Prostate gland (tissue), 2 donors: ENCODE measurements at regions not wholly inside any gene's neighbourhood (a gene's known extent, or its start where the extent isn't known, plus 50 kb on each side); places are given as distances from the start of the nearest gene placed in this dataset.
"Not testable (repeated sequence)": the region's sequence is repeated elsewhere in the genome, so short reads cannot be mapped to it uniquely, and the experiment has no call there.

ENCODE experiments used
- DNase-seq: peaks from one replicate; pipeline ENCODE4 v3.0.0-alpha.2; 2019; ENCODE audit warnings: low spot score
- H3K27ac ChIP-seq, 2 donors: fragments of 200-600 bp; sonication (generic); 2 replicates each; pipeline ENCODE4 v1.5.1; 2017 to 2019
- H3K27me3 ChIP-seq: fragments of 200-600 bp; sonication (generic); replicated peaks from 2 replicates; pipeline ENCODE4 v1.5.1; 2019; ENCODE audit not compliant: insufficient read depth
- H3K36me3 ChIP-seq, 2 donors: fragments of 200-600 bp; sonication (generic); 1 replicate in 1 of 2; 2 replicates in 1 of 2; pipeline versions ENCODE4 v1.5.1 to v1.8.1; 2017 to 2019
- H3K4me1 ChIP-seq: fragments of 200-600 bp; sonication (generic); replicated peaks from 2 replicates; pipeline ENCODE4 v1.5.1; 2019
- H3K4me3 ChIP-seq, 2 donors: fragments of 200-600 bp; sonication (generic); 2 replicates each; pipeline ENCODE4 v1.5.1; 2017 to 2019
- H3K9me3 ChIP-seq: fragments of 200-600 bp; sonication (generic); 2 replicates; pipeline ENCODE4 v1.5.1; 2017
- POLR2A ChIP-seq: fragments of 450-650 bp; IDR thresholded peaks from one replicate; pipeline ENCODE4 v1.6.1; 2016; ENCODE audit warnings: antibody characterized with exemption, mild to moderate bottlenecking
- POLR2AphosphoS5 ChIP-seq: sonication (generic); formaldehyde crosslinking; IDR thresholded peaks from one replicate; pipeline ENCODE4 v1.6.1; 2017; ENCODE audit warnings: antibody characterized with exemption
- WGBS: methylation state at CpG from one replicate; pipeline ENCODE4 v1.1.5; 2018; 5-methylcytosine and 5-hydroxymethylcytosine counted together
- intact Hi-C: fragments of 100-400 bp; cut with DNase I; formaldehyde crosslinking; loops from one replicate; pipeline ENCODE4 v1.14.2; 2022
- TF ChIP-seq, protein P1 (sequence below), 4 experiments: fragments of 200-600 bp in 2 of 4; fragments of 450-650 bp in 2 of 4; sonication (generic) in 2 of 4; IDR thresholded peaks; 1 replicate in 3 of 4; 2 replicates in 1 of 4; pipeline ENCODE4 v1.5.1; 2016 to 2019; ENCODE audit warnings: antibody characterized with exemption in 4 of 4, mild to moderate bottlenecking in 2 of 4, moderate library complexity in 2 of 4

GRCh38 chr12:38417101-38417500 lies 100.5 kb downstream of the ALG10B start:
- H3K4me3 ChIP-seq = no peak overlapping the region
- no peaks in the 10 kb centered on the region for H3K4me1 ChIP-seq
- intact Hi-C loops = no loop called here
- no peak for TF ChIP-seq POLR2A
- H3K36me3 ChIP-seq = no peaks in the 10 kb centered on the region
- no peak overlapping the region for H3K27ac ChIP-seq
- H3K27me3 ChIP-seq = no peaks in the 10 kb centered on the region
- no peak for DNase-seq
- 100% methylated on average over 1 of the region's 1 CpG for WGBS
- no peaks in the 10 kb centered on the region for H3K9me3 ChIP-seq

DNA sequence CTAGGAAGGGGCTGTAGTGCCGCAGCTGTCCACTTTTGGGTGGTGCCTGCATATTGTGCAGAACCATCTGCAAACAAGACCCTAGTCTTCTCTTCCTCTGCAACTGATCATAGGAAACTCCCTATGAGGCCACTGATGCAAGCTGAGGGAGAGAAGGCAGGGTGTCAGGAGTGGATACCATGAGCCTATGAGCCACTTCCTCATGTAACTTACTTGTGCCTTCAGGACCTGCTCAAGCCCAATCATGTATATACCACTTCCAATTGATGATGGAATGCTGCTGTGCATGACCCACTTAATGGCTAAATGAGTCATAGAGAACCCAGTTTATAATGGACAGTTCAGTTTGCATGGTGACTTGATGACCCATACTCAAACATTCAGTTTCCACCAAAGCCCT lies 107.9 kb downstream of the ALG10B start:
- H3K27me3 ChIP-seq = no peaks in the 10 kb centered on the region
- intact Hi-C loops = no loop called here
- DNase-seq = no peak
- no peaks in the 10 kb centered on the region for H3K36me3 ChIP-seq
- 93% methylated on average over 1 of the region's 1 CpG for WGBS
- TF ChIP-seq POLR2A = no peak
- TF ChIP-seq POLR2AphosphoS5 = no peak
- TF ChIP-seq, protein P1, sequence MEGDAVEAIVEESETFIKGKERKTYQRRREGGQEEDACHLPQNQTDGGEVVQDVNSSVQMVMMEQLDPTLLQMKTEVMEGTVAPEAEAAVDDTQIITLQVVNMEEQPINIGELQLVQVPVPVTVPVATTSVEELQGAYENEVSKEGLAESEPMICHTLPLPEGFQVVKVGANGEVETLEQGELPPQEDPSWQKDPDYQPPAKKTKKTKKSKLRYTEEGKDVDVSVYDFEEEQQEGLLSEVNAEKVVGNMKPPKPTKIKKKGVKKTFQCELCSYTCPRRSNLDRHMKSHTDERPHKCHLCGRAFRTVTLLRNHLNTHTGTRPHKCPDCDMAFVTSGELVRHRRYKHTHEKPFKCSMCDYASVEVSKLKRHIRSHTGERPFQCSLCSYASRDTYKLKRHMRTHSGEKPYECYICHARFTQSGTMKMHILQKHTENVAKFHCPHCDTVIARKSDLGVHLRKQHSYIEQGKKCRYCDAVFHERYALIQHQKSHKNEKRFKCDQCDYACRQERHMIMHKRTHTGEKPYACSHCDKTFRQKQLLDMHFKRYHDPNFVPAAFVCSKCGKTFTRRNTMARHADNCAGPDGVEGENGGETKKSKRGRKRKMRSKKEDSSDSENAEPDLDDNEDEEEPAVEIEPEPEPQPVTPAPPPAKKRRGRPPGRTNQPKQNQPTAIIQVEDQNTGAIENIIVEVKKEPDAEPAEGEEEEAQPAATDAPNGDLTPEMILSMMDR (IDR thresholded peaks at IDR 0.05) = no peak
- H3K4me3 ChIP-seq = no peak overlapping the region
- no peaks in the 10 kb centered on the region for H3K4me1 ChIP-seq
- no peaks in the 10 kb centered on the region for H3K9me3 ChIP-seq
- H3K27ac ChIP-seq = no peak overlapping the region

DNA sequence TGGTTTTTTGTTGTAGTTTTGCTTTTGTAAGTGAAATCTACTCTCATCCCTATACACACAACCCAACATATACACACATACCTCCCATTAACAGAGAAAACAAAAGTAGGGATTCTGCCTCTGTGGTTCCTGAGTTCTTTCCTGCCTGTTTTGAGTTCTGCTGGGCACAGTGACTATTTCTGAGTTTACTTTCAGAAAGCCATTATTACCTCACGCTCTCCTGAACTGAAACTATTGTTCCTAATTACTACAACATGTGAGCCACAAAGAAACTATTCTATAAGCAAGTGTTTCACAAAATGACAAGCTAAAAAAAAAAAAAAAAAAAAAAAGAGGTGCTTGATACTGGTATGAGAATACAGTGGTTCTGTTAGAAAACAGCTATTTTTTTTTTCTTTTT lies 110.9 kb downstream of the ALG10B start:
- no peak overlapping the region for H3K4me3 ChIP-seq
- H3K9me3 ChIP-seq = no peaks in the 10 kb centered on the region
- H3K4me1 ChIP-seq = no peaks in the 10 kb centered on the region
- H3K27ac ChIP-seq = no peak overlapping the region
- no peaks in the 10 kb centered on the region for H3K27me3 ChIP-seq
- TF ChIP-seq POLR2A = no peak
- TF ChIP-seq POLR2AphosphoS5 = no peak
- TF ChIP-seq, protein P1 (IDR thresholded peaks at IDR 0.05) = no peak
- intact Hi-C loops = no loop called here
- no peaks in the 10 kb centered on the region for H3K36me3 ChIP-seq
- 59% methylated on average over 1 of the region's 1 CpG for WGBS
- no peak for DNase-seq

GRCh38 chr12:38431921-38432320 lies 115.3 kb downstream of the ALG10B start:
- H3K4me3 ChIP-seq = no peak overlapping the region
- no peak for DNase-seq
- H3K27me3 ChIP-seq = no peaks in the 10 kb centered on the region
- no peaks in the 10 kb centered on the region for H3K36me3 ChIP-seq
- 85% methylated on average over 1 of the region's 1 CpG for WGBS
- H3K9me3 ChIP-seq = no peaks in the 10 kb centered on the region
- intact Hi-C loops = no loop called here
- H3K4me1 ChIP-seq = no peaks in the 10 kb centered on the region
- H3K27ac ChIP-seq = no peak overlapping the region
- TF ChIP-seq POLR2A (no peak), POLR2AphosphoS5 (no peak)
- TF ChIP-seq, protein P1 (IDR thresholded peaks at IDR 0.05) = no peak

DNA sequence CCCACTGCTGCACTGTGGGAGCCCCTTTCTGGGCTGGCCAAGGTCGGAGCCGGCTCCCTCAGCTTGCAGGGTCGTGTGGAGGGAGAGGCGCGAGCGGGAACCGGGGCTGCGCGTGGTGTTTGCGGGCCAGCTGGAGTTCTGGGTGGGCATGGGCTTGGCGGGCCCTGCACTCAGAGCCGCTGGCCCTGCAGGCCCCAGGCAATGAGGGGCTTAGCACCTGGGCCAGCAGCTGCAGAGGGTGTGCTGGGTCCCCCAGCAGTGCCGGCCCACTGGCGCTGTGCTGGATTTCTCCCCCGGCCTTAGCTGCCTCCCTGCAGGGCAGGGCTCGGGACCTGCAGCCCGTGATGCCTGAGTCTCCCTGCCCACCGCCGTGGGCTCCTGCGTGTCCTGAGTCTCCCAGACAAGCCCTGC lies 125.3 kb downstream of the ALG10B start:
- H3K9me3 ChIP-seq, H3K27ac ChIP-seq, H3K4me1 ChIP-seq, H3K36me3 ChIP-seq, H3K4me3 ChIP-seq, DNase-seq, intact Hi-C loops, H3K27me3 ChIP-seq: not testable (repeated sequence)
- 89% methylated on average over 12 of the region's 20 CpGs for WGBS

- no peak overlapping the region for H3K27ac ChIP-seq
- no peaks in the 10 kb centered on the region for H3K36me3 ChIP-seq
- H3K4me3 ChIP-seq = no peak overlapping the region
- DNase-seq = no peak
- TF ChIP-seq POLR2A (no peak), POLR2AphosphoS5 (no peak)
- TF ChIP-seq, protein P1 (IDR thresholded peaks at IDR 0.05) = no peak
- WGBS = 56% methylated on average over 2 of the region's 2 CpGs
- intact Hi-C loops = no loop called here
- no peaks in the 10 kb centered on the region for H3K27me3 ChIP-seq
- H3K4me1 ChIP-seq = no peaks in the 10 kb centered on the region
- H3K9me3 ChIP-seq = no peaks in the 10 kb centered on the region
These were observed 128.5 kb downstream of the ALG10B start for GRCh38 chr12:38445040-38445439.
